ENCODE measurements at regions not wholly inside any gene's neighbourhood (a gene's known extent, or its start where the extent isn't known, plus 50 kb on each side); places are given as distances from the start of the nearest gene placed in this dataset.

DNA sequence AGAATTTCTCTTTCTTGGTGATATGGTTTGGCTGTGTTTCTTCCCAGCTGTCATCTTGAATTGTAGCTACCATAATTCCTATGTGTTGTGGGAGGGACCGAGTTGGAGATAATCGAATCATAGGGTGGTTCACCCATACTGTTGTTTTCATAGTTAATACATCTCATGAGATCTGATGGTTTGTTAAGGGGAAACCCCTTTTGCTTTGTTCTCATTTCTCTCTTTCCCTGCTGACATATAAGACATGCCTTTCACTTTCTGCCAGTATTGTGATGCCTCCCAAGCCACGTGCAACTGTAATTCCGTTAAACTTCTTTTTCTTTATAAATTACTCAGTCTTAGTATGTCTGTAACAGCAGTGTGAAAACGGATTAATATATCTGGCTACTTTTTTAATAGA, 179.0 kb downstream of the VCY1B start:
- FAIRE-seq (no peak), DNase-seq (ENCODE audit: low read depth in 1 of 2, low spot score in 2 of 2) (no peak)
- CTCF ChIA-PET (ENCODE audit: partially characterized antibody), result no interaction called here
- Histone ChIP-seq H3K4me3 (ENCODE audit: extremely low read depth in 1 of 4, insufficient read depth in 2 of 4, low read depth in 3 of 4, low read length in 4 of 4) (no peak overlapping the region), H3K79me2 (ENCODE audit: control insufficient read depth in 1 of 2, insufficient read depth in 2 of 2, low read length in 2 of 2) (no peaks in the 10 kb centered on the region), H2AK5ac (ENCODE audit: low read depth, low read length) (no peak overlapping the region), H3K23ac (ENCODE audit: insufficient read length) (no peak overlapping the region), H2BK5ac (ENCODE audit: low read depth, low read length) (no peak overlapping the region), H3K14ac (ENCODE audit: insufficient read length) (no peak overlapping the region), H2BK120ac (replicated peaks; ENCODE audit: low read depth, low read length) (no peak overlapping the region), H3K27ac (ENCODE audit: low read depth, low read length) (no peak overlapping the region), H2BK20ac (ENCODE audit: low read length) (no peak overlapping the region), H4K20me1 (replicated peaks in 1 of 2; ENCODE audit: control insufficient read depth in 1 of 2, insufficient read depth in 2 of 2, low read length in 2 of 2) (no peaks in the 10 kb centered on the region), H3K27me3 (replicated peaks in 1 of 4; ENCODE audit: control insufficient read depth in 3 of 4, extremely low read depth in 1 of 4, insufficient read depth in 3 of 4, low read length in 3 of 4) (no peaks in the 10 kb centered on the region), H3K9ac (replicated peaks in 1 of 4; ENCODE audit: extremely low read depth in 1 of 4, low read depth in 3 of 4, low read length in 3 of 4) (no peak overlapping the region), H3K9me3 (ENCODE audit: insufficient read depth in 2 of 2, low read depth in 1 of 2, low read length in 1 of 2) (no peaks in the 10 kb centered on the region), H3K18ac (ENCODE audit: extremely low read depth, low read length) (no peak overlapping the region), H4K91ac (replicated peaks; ENCODE audit: insufficient read length, low read length) (no peak overlapping the region), H2BK12ac (ENCODE audit: low read depth, low read length) (no peak overlapping the region), H4K8ac (ENCODE audit: extremely low read depth, insufficient read depth, low read length) (no peak overlapping the region), H2AFZ (ENCODE audit: low read length) (no peak overlapping the region), H3K79me1 (ENCODE audit: low read depth, low read length) (no peaks in the 10 kb centered on the region), H3K4me1 (replicated peaks in 1 of 4; ENCODE audit: control insufficient read depth in 3 of 4, insufficient read depth in 4 of 4, low read length in 3 of 4) (no peaks in the 10 kb centered on the region), H3K4ac (replicated peaks; ENCODE audit: insufficient read length, low read depth, low read length) (no peak overlapping the region), H3K56ac (replicated peaks; ENCODE audit: insufficient read length, low read depth, low read length) (no peak overlapping the region), H4K5ac (ENCODE audit: insufficient read length, low read depth, low read length) (no peak overlapping the region), H3K4me2 (ENCODE audit: insufficient read depth in 1 of 2, low read depth in 2 of 2, low read length in 2 of 2) (no peak overlapping the region), H3K36me3 (ENCODE audit: control insufficient read depth in 2 of 4, insufficient read depth in 4 of 4, low read length in 3 of 4) (no peaks in the 10 kb centered on the region), H2BK15ac (ENCODE audit: low read length) (no peak overlapping the region), H3K23me2 (ENCODE audit: low read depth, low read length) (no peaks in the 10 kb centered on the region)
- POLR2A ChIA-PET (ENCODE audit: partially characterized antibody), result no interaction called here
- 100% methylated on average over 3 of the region's 5 CpGs; no CpG with 5 or more reads in 1 of the 2 experiments for WGBS, 2 experiments (ENCODE audit: extremely low coverage in 1 of 2, insufficient coverage in 1 of 2, insufficient read length in 1 of 2, insufficient replicate concordance in 2 of 2, low coverage in 1 of 2, low lambda C conversion rate in 2 of 2, missing lambda C conversion rate in 1 of 2)
- TF ChIP-seq TEAD4 (IDR thresholded peaks at IDR 0.05; ENCODE audit: low read depth, low read length) (no peak), SP1 (IDR thresholded peaks at IDR 0.05; ENCODE audit: low read depth, low read length) (no peak), SIRT6 (IDR thresholded peaks at IDR 0.05; ENCODE audit: low read length) (no peak), TAF7 (optimal IDR thresholded peaks at IDR 0.05; ENCODE audit: borderline replicate concordance, low read depth, low read length) (no peak), CBX8 (IDR thresholded peaks at IDR 0.05; ENCODE audit: borderline replicate concordance, low read depth, low read length) (no peak), KDM1A (IDR thresholded peaks at IDR 0.05; ENCODE audit: borderline replicate concordance, low read length) (no peak), HDAC6 (IDR thresholded peaks at IDR 0.05; ENCODE audit: low read depth, low read length) (no peak), CHD2 (IDR thresholded peaks at IDR 0.05; ENCODE audit: low read length) (no peak), SRF (IDR thresholded peaks at IDR 0.05; ENCODE audit: low read depth, low read length) (no peak), NRF1 (IDR thresholded peaks at IDR 0.05; ENCODE audit: low read depth, low read length) (no peak), JUND (IDR thresholded peaks at IDR 0.05; ENCODE audit: low read length) (no peak), JUN (IDR thresholded peaks at IDR 0.05; ENCODE audit: low read depth, low read length) (no peak), TCF12 (IDR thresholded peaks at IDR 0.05; ENCODE audit: low read depth, low read length) (no peak), NANOG (IDR thresholded peaks at IDR 0.05; ENCODE audit: insufficient read depth, low read depth, low read length, poor library complexity, severe bottlenecking) (no peak), CREB1 (IDR thresholded peaks at IDR 0.05) (no peak), KDM5A (IDR thresholded peaks at IDR 0.05; ENCODE audit: low read length) (no peak)
- TF ChIP-seq, protein P1, sequence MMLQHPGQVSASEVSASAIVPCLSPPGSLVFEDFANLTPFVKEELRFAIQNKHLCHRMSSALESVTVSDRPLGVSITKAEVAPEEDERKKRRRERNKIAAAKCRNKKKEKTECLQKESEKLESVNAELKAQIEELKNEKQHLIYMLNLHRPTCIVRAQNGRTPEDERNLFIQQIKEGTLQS (IDR thresholded peaks at IDR 0.05; ENCODE audit: insufficient read depth, low read depth, low read length), result no peak
